ENCODE measurements at regions not wholly inside any gene's neighbourhood (a gene's known extent, or its start where the extent isn't known, plus 50 kb on each side); places are given as distances from the start of the nearest gene placed in this dataset.

DNA sequence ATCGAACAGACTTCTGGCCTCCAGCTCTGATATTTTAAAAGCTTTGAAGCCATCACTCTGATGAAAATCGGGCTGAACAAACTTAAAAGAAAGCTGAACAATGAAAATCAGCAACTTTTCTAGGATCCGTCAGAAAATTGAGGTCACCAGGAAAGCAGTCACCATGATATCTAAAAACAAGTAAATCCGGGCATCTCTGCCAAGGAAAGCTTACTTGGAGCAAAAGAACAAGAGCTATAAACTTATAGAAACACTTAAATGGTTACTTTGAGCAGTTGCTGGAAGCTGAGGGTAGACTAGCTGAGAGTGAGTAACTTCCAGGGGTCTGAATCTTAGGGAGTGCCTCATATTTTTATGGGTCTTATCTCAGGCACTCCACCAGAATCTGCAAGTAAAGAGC is 1043.0 kb upstream of the CDH18 start:
- Histone ChIP-seq H2AFZ (ENCODE audit: low read depth, low read length) (no peak overlapping the region), H3K79me2 (ENCODE audit: insufficient read depth, low read length) (no peaks in the 10 kb centered on the region)

DNA sequence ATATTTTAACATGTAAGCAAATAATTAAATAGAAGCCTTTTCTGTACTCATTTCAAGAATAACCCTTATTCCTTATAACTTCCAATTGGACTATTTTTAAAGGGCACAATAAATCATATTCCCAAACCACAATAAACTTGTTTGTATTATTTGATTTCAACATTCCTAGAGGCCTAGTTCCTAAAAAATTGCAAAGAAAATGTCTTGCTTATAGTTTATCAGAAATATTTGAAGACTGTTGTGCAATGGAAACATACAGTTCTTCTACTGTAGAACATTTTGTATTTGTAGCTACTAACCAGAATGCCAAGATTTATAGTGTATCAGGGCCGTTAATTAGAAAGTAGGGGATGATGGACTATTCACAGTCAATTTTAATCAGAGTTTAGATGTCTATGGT is 1037.0 kb upstream of the CDH18 start:
- FAIRE-seq: no peak
- Mint-ChIP-seq H3K36me3 (ENCODE audit: low read depth, unreplicated experiment) (no peaks in the 10 kb centered on the region), H3K4me3 (ENCODE audit: unreplicated experiment) (no peak overlapping the region), H3K9me3 (ENCODE audit: unreplicated experiment) (peaks cover 2% of the 10 kb centered on the region), H3K27me3 (ENCODE audit: low read depth, unreplicated experiment) (no peaks in the 10 kb centered on the region), H3K27ac (ENCODE audit: unreplicated experiment) (no peak overlapping the region), H3K4me1 (ENCODE audit: low read depth, unreplicated experiment) (no peaks in the 10 kb centered on the region)
- no peak overlapping the region for H2AFZ ChIP-seq (ENCODE audit: low read depth, low read length)
- no peak overlapping the region for H3K4me2 ChIP-seq (ENCODE audit: low read length)
- H3K79me2 ChIP-seq (ENCODE audit: insufficient read depth, low read length): no peaks in the 10 kb centered on the region
- no peaks in the 10 kb centered on the region for H3K27me3 ChIP-seq (ENCODE audit: insufficient read depth, low read length)
- no peak overlapping the region for H3K4me3 ChIP-seq (ENCODE audit: insufficient read depth, low read depth, low read length)
- H3K36me3 ChIP-seq (ENCODE audit: insufficient read depth, low read length): no peaks in the 10 kb centered on the region
- peaks cover 2% of the 10 kb centered on the region for H3K9me3 ChIP-seq (ENCODE audit: insufficient read depth, low read depth, low read length)
- no peaks in the 10 kb centered on the region for H4K20me1 ChIP-seq (ENCODE audit: insufficient read depth, low read length)
- no peak for TF ChIP-seq EZH2 (IDR thresholded peaks at IDR 0.05; ENCODE audit: insufficient read depth, low read length)
- TF ChIP-seq, protein P1, sequence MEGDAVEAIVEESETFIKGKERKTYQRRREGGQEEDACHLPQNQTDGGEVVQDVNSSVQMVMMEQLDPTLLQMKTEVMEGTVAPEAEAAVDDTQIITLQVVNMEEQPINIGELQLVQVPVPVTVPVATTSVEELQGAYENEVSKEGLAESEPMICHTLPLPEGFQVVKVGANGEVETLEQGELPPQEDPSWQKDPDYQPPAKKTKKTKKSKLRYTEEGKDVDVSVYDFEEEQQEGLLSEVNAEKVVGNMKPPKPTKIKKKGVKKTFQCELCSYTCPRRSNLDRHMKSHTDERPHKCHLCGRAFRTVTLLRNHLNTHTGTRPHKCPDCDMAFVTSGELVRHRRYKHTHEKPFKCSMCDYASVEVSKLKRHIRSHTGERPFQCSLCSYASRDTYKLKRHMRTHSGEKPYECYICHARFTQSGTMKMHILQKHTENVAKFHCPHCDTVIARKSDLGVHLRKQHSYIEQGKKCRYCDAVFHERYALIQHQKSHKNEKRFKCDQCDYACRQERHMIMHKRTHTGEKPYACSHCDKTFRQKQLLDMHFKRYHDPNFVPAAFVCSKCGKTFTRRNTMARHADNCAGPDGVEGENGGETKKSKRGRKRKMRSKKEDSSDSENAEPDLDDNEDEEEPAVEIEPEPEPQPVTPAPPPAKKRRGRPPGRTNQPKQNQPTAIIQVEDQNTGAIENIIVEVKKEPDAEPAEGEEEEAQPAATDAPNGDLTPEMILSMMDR (IDR thresholded peaks at IDR 0.05; ENCODE audit: insufficient read depth, low read depth, low read length): no peak
- no peak overlapping the region for H3K27ac ChIP-seq (ENCODE audit: low read depth, low read length)
- H3K9ac ChIP-seq (ENCODE audit: low read length): no peak overlapping the region
- no peaks in the 10 kb centered on the region for H3K4me1 ChIP-seq (ENCODE audit: insufficient read depth, low read length)
- no peak for DNase-seq (ENCODE audit: low read depth)

More for the DNA sequence above, 1043.0 kb upstream of the CDH18 start:
- FAIRE-seq: no peak
- Mint-ChIP-seq H3K36me3 (ENCODE audit: low read depth, unreplicated experiment) (no peaks in the 10 kb centered on the region), H3K4me1 (ENCODE audit: low read depth, unreplicated experiment) (no peaks in the 10 kb centered on the region), H3K27me3 (ENCODE audit: low read depth, unreplicated experiment) (no peaks in the 10 kb centered on the region), H3K4me3 (ENCODE audit: unreplicated experiment) (no peak overlapping the region), H3K27ac (ENCODE audit: unreplicated experiment) (no peak overlapping the region), H3K9me3 (ENCODE audit: unreplicated experiment) (no peaks in the 10 kb centered on the region)
- Histone ChIP-seq H3K9me3 (ENCODE audit: insufficient read depth, low read depth, low read length) (no peaks in the 10 kb centered on the region), H3K4me2 (ENCODE audit: low read length) (no peak overlapping the region), H3K36me3 (ENCODE audit: insufficient read depth, low read length) (no peaks in the 10 kb centered on the region), H3K27ac (ENCODE audit: low read depth, low read length) (no peak overlapping the region), H3K4me3 (ENCODE audit: insufficient read depth, low read depth, low read length) (no peak overlapping the region), H4K20me1 (ENCODE audit: insufficient read depth, low read length) (no peaks in the 10 kb centered on the region), H3K27me3 (ENCODE audit: insufficient read depth, low read length) (no peaks in the 10 kb centered on the region), H3K9ac (ENCODE audit: low read length) (no peak overlapping the region), H3K4me1 (ENCODE audit: insufficient read depth, low read length) (no peaks in the 10 kb centered on the region)
- DNase-seq (ENCODE audit: low read depth): no peak
- TF ChIP-seq, protein P1 (IDR thresholded peaks at IDR 0.05; ENCODE audit: insufficient read depth, low read depth, low read length): no peak
- TF ChIP-seq EZH2 (IDR thresholded peaks at IDR 0.05; ENCODE audit: insufficient read depth, low read length): no peak

DNA sequence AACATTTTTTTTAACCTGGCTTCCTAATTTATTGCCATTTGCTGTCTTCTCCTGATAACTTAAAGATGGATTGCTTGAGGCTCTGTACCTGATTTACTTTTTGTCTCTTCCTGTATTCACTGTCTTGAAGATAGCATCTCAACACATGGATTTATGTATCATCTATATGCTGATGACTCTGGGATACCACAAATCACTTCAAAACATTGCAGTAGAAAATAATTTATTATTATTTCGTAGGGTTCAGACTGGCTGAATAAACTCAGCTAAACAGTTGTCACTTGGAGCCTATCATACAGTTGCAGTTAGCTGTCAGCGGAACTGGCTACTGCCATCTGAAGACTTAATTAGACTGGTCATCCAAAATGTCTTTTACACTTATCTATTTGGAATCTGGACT is 1025.2 kb upstream of the CDH18 start:
- H4K20me1 ChIP-seq (ENCODE audit: insufficient read depth, low read length): no peaks in the 10 kb centered on the region
- H3K27ac ChIP-seq (ENCODE audit: low read depth, low read length): no peak overlapping the region
- Mint-ChIP-seq H3K36me3 (ENCODE audit: low read depth, unreplicated experiment) (no peaks in the 10 kb centered on the region), H3K4me3 (ENCODE audit: unreplicated experiment) (no peak overlapping the region), H3K9me3 (ENCODE audit: unreplicated experiment) (no peaks in the 10 kb centered on the region), H3K27me3 (ENCODE audit: low read depth, unreplicated experiment) (no peaks in the 10 kb centered on the region), H3K4me1 (ENCODE audit: low read depth, unreplicated experiment) (no peaks in the 10 kb centered on the region), H3K27ac (ENCODE audit: unreplicated experiment) (no peak overlapping the region)
- no peaks in the 10 kb centered on the region for H3K27me3 ChIP-seq (ENCODE audit: insufficient read depth, low read length)
- H3K4me3 ChIP-seq (ENCODE audit: insufficient read depth, low read depth, low read length): no peak overlapping the region
- H3K9ac ChIP-seq (ENCODE audit: low read length): no peak overlapping the region
- no peak for FAIRE-seq
- no peaks in the 10 kb centered on the region for H3K4me1 ChIP-seq (ENCODE audit: insufficient read depth, low read length)
- H2AFZ ChIP-seq (ENCODE audit: low read depth, low read length): no peak overlapping the region
- no peak for DNase-seq (ENCODE audit: low read depth)
- no peaks in the 10 kb centered on the region for H3K79me2 ChIP-seq (ENCODE audit: insufficient read depth, low read length)
- H3K36me3 ChIP-seq (ENCODE audit: insufficient read depth, low read length): no peaks in the 10 kb centered on the region
- H3K9me3 ChIP-seq (ENCODE audit: insufficient read depth, low read depth, low read length): no peaks in the 10 kb centered on the region
- no peak for TF ChIP-seq EZH2 (IDR thresholded peaks at IDR 0.05; ENCODE audit: insufficient read depth, low read length)
- TF ChIP-seq, protein P1 (IDR thresholded peaks at IDR 0.05; ENCODE audit: insufficient read depth, low read depth, low read length): no peak
- H3K4me2 ChIP-seq (ENCODE audit: low read length): no peak overlapping the region
